UCSD-AML1 (cell line): ENCODE measurements at regions not wholly inside any gene's neighbourhood (a gene's known extent, or its start where the extent isn't known, plus 50 kb on each side); places are given as distances from the start of the nearest gene placed in this dataset.
"Not testable (repeated sequence)": the region's sequence is repeated elsewhere in the genome, so short reads cannot be mapped to it uniquely, and the experiment has no call there.

ENCODE experiments used
- DNase-seq: peaks from one replicate; lab custom pipeline; 2025; ENCODE audit not compliant: unreplicated experiment; lab: John Stamatoyannopoulos, UW

DNA sequence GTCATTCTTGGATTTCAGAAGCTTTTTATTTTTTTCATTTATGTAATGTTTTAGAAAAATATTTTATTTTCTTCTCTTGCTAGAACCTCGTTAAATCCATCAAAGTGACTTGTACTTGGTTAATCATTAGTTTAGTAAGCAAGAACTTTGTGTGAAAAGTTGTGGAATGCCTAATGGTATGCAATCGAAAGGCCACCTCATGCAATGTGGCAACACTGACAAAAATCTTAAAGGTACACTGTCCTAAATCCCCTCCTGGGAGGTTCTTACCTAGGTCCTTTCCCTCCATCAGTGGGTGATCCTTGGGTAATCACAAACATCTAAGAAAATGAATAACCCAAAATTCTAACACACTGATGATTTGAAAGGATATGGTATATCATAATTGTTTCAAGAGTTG, 304.2 kb downstream of the DNAH5 start:
- no peak for DNase-seq

DNA sequence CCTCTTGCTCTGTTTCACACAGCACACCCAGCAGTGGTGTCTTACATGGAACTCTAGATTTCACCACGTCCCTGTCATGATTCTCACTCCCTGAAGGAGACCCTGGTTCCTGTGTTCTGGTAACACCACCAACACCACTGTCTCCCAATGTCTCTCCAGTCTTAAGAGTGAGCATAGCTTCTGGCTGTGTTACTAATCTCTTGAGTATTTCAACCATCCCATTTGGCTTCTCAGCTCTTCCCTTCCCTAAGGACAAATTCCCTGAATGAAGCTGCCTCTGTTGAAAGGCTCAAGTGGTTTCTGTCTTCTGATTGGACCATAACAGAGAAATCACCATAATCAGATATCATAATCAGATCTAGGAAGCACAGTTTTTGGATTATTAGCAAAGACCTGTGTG, 311.8 kb downstream of the DNAH5 start:
- DNase-seq: no peak

DNA sequence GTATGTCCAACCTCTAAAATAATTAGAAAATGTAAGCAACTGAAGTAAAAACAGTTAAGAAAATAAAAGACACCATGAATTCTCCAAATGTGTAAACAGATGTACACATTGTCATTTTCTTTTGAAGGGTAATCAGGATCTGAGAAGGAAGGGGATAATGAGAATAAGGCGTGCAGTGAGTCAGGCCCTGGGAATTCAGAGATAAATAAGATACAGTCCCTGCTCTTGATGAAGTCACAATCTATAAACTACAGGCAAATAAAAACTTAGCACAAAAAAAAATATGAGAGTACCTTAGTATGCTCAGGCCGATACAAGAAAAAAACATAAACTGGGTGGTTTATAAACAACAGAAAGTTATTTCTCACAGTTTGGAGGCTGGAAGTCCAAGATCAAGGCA, 315.3 kb downstream of the DNAH5 start:
- DNase-seq: no peak

DNA sequence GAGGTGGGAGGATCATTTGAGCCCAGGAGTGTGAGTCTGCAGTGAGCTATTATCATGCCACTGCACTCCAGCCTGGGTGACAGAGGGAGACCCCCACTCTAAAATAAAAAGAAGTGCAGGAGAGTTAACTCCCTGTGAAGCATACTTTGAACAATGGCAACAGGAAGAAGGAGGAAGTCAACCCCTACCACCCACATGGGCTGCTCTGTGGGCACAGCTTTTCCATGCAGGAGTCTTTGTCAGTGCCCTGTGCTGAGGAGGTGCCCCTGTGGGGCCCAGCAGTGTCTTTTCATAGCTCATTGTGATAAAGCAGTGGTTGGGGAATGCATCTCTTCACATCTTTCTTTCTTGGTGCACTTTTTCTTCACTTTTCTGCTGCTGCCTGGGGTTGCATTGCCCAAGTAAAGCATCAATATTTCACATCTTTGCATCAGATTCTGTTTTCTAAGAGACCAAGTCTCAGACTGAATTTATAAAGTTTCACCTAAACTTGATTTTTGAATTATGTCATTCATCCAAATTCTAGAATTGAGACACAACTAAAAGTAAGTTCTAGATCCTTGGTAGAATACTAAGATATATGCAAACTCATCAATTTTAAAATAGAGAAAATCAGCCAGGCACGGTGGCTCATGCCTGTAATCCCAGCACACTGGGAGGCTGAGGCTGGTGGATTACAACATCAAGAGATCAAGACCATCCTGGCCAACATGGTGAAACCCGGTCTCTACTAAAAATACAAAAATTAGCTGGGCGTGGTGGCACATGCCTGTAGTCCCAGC, 316.6 kb downstream of the DNAH5 start:
- DNase-seq: no peak

DNA sequence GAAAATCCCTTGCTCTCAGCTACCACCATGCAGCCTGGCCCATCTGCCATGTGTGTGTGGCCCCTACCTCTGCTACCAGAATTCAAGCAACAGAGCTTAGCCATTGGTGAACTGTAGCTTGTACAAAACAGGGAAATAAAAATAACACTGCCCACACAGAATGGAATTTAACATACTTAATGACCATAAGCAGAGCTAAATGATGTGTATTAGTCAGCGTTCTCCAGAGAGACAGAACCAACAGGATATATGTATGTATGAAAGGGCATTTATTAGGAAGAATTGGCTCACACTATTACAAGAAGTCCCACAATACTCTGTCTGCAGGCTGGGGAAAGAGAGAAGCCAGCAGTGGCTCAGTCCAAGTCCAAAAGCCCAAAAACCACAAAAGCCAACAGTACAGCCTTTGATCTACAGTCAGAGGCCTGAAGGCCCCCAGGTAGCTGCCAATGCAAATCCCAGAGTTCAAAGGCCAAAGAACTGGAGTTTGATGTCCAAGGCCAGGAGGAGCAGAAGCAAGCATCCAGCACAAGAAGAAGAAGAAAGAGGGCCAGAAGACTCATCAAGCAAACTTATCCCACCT, 318.8 kb downstream of the DNAH5 start:
- no peak for DNase-seq

DNA sequence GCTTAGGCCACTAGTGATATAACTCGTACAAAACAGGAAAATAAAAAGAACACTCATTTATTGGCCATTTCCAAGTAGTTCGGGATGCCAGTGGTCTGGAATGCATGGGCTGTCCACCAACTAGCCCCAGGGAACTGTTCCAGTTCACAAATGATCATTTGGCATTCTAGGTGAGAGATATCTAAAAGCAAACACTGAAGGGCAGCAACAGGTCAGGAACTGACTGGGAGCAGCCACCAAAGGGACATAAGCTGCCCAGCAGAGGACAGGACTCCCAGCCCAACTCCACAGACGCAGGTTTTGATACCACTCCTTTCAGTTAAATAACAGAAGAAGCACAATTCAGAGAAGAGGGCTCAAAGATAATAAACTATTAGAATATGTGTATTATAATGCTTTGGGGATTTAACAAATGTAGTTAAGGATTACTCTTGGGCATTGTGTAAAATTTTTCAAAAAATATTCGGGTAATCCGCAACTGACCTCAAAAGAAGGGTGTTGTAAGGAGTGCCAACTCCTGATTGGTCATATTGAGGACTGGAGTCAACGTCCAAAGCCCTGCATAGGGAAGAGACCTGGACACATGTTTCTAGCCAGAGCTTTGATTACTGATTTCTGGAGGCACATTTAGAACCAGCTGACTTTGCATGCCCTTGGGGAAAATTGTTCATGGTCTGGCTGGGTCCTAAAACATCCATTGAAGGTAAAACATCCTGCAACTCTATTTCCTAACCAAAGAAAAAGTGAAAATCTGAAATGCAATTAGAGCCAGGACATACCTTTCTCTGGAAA, 320.0 kb downstream of the DNAH5 start:
- DNase-seq: no peak

DNA sequence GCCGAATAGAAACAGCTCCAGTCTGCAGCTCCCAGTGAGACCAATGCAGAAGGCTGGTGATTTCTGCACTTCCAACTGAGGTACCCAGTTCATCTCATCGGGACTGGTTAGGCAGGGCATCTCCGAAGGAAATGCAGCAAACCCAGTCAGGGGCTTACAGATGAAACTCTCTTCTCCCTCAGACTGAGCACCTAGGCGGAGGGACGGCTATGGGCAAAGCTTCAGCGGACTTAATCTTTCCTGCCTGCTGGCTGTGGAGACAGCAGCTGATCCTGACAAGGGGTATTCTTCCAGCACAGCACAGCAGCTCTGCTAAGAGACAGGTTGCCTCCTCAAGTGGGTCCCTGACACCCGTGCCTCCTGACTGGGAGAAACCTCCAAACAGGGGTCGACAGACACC, 330.9 kb downstream of the DNAH5 start:
- no peak for DNase-seq

DNA sequence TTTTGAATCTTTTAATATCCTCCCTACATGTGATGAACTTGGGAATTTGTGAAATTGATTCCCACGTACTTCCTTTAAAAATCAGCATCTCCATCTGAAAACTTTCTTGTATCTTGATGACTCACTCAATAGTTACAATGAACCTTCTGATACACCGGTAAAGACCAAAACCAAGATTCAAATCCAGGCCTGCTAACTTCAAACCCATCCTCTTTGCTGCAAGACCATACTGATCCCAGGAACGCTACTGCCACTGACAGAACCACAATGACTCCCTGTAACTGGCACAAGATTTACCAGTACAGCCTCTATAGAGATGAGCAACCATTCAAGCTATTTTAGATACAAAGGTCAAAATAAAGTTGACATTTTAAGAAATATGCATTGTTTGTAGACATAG, 332.9 kb downstream of the DNAH5 start:
- no peak for DNase-seq

DNA sequence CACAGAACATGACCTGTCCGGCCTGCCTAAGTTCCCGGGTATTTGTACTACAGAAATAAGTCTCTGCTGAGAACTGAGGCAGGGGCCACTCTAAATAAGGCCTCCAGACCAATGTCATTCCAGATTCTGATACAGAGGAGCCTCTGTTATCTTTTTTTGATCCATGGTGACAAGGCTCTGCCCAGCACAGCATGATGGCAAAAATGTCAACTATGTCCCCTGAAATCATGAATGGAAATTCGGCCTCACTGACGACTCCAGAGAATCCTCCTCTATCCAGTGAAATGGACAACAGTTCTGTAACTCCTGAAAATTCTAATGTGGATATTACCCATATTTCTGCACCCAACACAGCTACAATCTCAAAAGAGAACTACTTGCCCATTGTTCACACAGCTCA, 335.0 kb downstream of the DNAH5 start:
- no peak for DNase-seq

DNA sequence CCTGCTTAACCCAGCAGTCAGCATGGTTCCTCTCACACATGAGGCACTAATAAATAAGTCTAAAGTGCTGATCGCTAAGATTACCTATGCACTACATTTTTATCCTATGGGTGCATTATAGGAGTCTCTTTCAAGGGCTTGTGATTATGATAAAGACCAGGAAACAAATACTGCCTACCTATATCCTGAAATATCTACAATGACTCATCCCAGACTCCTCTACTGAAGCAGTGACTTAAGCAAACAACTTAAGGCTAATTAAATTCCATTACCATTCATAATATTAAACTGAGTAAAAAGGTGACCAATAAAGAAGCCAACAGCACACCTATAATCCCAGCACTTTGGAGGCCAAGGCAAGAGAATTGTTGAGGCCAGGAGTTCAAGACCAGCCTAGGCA, 338.4 kb downstream of the DNAH5 start:
- no peak for DNase-seq

DNA sequence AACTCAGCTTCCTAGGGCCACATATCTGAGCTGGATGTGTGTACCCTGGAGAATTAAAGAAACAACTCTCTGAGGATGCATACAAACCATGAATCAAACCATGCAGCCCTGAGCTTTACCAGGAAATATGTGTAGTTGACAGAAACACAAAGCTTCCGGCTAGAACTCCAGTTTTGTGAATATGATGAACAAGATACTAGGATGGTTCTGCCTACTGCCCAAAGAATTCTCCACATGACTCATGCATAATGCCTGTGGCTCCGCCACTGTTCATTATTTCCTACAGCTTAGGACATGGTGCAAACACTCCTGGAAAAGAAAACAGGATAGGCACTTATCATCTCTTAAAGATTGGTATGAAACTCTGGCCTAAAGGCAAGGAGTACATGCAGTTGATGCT, 343.4 kb downstream of the DNAH5 start:
- DNase-seq: no peak

DNA sequence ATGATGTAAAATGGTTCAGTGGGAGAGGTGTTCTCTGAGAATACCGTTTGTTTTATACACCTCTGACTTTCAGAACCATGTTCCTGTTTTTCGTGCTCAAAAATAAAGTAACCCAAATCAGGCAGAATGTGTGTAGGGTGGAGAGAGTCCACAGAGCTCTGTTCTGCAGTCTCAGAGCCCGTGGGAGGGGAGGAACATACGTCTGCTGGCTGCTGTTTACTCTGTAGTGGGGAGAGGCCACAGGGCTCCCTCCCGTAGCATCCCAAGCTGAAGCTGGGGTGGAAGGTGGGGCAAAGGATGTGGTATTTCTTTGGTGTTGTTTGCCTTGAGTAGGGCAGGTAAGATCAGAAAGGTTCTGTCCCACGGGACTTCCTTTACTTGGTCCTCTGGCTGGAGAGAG, 348.5 kb downstream of the DNAH5 start:
- no peak for DNase-seq

DNA sequence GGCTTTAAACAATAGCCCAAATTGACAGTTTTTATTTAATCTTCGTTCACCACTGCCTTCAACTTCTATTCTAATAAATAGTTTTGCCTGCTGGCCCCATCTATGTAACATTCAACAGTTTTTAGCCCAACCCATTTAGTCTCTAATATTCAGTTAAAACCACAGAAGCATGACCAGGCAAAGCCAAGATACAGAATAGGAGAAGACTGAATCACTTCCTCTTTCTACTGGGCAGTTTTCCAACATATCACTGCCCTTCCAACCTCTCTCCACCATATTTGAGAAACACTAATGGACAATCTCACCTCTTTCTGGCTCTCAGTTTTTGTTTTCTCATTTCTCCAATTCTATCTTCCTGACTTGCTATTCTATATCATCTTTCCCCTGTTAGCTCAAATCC, 352.9 kb downstream of the DNAH5 start:
- no peak for DNase-seq

DNA sequence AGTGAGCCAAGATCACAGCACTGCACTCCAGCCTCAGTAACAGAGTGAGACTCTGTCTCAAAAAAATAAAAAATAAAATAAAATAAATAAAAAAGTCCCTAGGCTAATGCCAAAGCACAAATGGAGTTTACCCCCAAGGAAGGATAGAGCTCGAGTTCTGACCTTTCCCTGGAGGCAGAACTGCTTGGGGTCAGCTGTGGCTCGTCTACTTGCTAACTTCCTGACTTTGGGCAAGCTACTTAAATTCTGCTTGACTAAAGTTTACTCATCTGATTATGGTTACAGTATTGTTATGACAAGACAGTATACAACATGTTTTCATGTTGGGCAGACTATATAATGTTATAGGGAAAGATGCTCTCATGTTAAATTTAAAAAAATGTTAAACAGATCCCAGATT, 359.2 kb downstream of the DNAH5 start:
- DNase-seq: no peak

DNA sequence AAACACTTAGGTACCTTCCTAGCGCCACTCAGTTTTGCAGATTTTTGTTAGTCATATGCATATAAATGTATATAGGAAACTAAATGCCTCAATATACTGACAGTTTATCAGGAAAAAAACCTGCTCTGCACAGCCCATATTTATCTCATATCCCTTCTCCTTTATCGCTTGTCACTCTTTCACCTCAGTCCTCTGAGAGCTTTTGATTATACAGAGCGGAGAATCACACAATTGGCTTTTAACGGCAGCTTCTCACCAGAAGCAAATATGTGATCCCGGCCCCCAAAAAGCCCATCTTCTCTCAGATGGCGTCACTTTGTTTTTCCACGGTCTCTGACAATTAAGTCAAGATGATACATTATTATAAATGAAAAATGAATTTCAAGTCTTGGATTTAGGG, 362.6 kb downstream of the DNAH5 start:
- DNase-seq: no peak

DNA sequence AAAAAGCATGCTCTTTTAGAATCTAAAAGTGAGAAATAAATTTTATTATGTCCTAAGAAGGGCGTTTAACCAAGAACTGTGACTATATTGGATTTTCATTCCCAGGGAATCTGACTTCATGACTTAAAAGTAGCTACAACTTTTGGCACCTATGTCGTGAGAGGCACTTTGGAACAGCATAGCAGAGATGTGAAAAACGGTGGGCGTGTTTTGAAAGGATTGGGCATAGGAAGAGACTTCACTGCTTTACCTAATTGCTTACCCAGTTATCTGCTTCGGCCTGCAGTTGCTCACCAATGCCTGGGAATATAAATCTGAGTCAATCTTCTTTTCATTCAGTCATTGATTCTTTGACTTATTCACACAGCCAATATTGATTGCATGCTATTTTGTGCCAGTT, 363.4 kb downstream of the DNAH5 start:
- no peak for DNase-seq

DNA sequence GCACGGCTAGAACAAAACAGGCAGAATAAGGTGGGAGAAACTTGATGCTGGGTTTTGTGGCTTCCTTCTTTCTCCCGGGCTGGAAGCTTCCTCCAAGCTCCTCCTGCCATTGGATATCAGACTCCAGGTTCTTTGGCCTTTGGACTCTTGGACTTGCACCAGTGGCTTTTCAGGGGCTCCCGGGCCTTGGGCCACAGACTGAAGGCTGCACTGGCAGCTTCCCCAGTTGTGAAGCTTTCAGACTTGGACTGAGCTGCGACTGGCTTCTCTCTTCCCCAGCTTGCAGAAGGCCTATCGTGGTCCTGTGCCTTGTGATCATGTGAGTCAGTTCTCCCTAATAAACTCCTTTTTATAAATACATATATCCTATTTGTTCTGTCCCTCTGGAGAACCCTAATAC, 364.4 kb downstream of the DNAH5 start:
- DNase-seq: no peak

DNA sequence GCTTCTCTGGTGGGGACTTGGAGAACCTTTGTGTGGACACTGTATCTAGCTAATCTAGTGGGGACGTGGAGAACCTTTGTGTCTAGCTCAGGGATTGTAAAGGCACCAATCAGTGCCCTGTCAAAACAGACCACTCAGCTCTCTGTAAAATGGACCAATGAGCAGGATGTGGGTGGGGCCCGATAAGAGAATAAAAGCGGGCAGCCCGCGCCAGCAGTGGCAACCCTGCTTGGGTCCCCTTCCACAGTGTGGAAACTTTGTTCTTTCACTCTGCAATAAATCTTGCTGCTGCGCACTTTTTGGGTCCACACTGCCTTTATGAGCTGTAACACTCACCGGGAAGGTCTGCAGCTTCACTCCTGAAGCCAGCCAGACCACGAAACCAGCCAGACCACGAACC, 365.4 kb downstream of the DNAH5 start:
- not testable (repeated sequence) for DNase-seq

DNA sequence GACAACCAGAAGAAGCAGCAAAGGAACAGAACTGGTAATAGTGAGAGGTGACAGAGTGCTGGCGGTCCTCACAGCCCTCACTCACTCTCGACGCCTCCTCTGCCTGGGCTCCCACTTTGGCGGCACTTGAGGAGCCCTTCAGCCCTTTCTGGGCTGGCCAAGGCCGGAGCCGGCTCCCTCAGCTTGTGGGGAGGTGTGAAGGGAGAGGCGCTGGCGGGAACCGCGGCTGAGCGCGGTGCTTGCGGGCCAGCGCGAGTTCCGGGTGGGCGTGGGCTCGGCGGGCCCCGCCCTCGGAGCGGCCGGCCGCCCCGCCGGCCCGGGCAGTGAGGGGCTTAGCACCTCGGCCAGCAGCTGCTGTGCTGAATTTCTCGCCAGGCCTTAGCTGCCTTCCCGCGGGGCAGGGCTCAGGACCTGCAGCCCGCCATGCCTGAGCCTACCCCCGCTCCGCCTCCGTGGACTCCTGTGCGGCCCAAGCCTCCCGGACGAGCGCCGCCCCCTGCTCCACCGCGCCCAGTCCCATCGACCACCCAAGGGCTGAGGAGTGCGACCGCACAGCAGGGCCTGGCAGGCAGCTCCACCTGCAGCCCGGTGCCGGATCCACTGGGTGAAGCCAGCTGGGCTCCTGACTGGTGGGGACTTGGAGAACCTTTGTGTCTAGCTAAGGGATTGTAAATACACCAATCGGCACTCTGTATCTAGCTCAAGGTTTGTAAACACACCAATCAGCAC, 366.0 kb downstream of the DNAH5 start:
- not testable (repeated sequence) for DNase-seq

DNA sequence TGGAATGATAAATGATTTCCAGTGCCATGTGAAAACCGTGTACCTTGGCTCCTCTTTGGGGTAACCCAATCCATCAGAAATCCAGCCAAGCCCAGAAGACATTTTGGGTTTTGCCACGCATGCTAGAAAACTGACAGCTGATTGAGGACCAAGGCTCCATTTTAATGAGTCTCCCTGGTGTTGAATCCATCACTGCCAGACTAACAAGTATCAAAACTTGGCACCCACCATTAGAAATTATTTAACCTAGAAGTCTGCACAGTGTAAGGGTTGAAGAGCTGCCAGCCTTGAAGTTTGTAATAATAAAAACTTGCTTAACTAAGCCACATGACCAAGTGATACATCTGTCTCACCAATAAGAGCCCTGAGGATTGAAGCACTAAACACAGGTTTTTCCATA, 369.9 kb downstream of the DNAH5 start:
- DNase-seq: no peak

DNA sequence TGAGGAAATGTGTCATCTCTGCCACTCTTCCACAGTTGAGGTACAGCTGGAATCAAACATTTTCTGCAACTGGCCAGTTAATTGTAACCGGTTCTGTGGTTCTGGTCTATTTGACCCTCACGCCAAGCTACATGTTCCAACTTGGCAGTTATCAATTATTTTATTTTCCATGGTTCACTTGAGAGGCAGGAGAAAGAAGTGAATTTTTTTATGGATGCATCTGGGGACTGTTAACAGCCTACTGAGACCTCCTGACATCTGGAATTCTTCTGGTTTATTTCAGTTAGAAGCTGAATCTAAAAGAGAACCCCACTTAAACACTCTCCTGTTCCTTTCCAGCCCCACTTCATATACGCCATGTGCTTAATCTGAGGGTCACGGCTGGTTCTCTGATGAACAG, 372.3 kb downstream of the DNAH5 start:
- no peak for DNase-seq
